HEK293 (cell line): ENCODE measurements at regions not wholly inside any gene's neighbourhood (a gene's known extent, or its start where the extent isn't known, plus 50 kb on each side); places are given as distances from the start of the nearest gene placed in this dataset.

Experiments used
- CTCF ChIA-PET: fragments of 350-600 bp; formaldehyde crosslinking; extraction: SDS; loops from one replicate; lab custom pipeline; 2021; ENCODE audit warnings: antibody characterized with exemption; lab: Yijun Ruan, JAX
- POLR2A ChIA-PET: fragments of 300-600 bp; formaldehyde crosslinking; extraction: SDS; loops from one replicate; lab custom pipeline; 2020; ENCODE audit warnings: antibody characterized with exemption, inconsistent platforms; lab: Yijun Ruan, JAX
- H3K27ac ChIP-seq: fragments of 200-500 bp; sonication (Bioruptor generic); 2 replicates; pipeline ENCODE4 v1.5.1; 2014; ENCODE audit warnings: low read depth, low read length, control low read depth, inconsistent platforms; ENCODE audit errors: extremely low read depth
- H3K36me3 ChIP-seq, 2 experiments: fragments of 200-500 bp in 1 of 2; sonication (Bioruptor generic) in 1 of 2; 1 replicate in 1 of 2; 2 replicates in 1 of 2; pipeline ENCODE4 v1.5.1; 2014 to 2017; ENCODE audit warnings: inconsistent platforms in 2 of 2, low read length in 2 of 2; ENCODE audit not compliant: control insufficient read depth in 2 of 2, insufficient read depth in 1 of 2
- H3K4me1 ChIP-seq: fragments of 200-500 bp; sonication (Bioruptor generic); 2 replicates; pipeline ENCODE4 v1.5.1; 2014; ENCODE audit warnings: mild to moderate bottlenecking, low read length, inconsistent platforms; ENCODE audit not compliant: control insufficient read depth, insufficient read depth
- H3K4me3 ChIP-seq: 2 replicates; pipeline ENCODE4 v1.5.1; 2011; ENCODE audit warnings: low read depth, mild to moderate bottlenecking, control low read depth, low read length, moderate library complexity
- H3K9me3 ChIP-seq: fragments of 200-500 bp; sonication (Bioruptor generic); 2 replicates; pipeline ENCODE4 v1.5.1; 2014; ENCODE audit warnings: low read depth, low read length, inconsistent platforms; ENCODE audit not compliant: control insufficient read depth, insufficient read depth
- ATF2 ChIP-seq: fragments of 450-650 bp; formaldehyde crosslinking; IDR thresholded peaks from 2 replicates; pipeline ENCODE4 v1.5.1; 2016; ENCODE audit warnings: missing biosample characterization, missing genetic modification characterization, low read depth
- MYNN ChIP-seq: fragments of 450-650 bp; formaldehyde crosslinking; IDR thresholded peaks from 2 replicates; pipeline ENCODE4 v1.5.1; 2016; ENCODE audit warnings: missing biosample characterization, missing genetic modification characterization, borderline replicate concordance
- PRDM10 ChIP-seq: fragments of 450-650 bp; formaldehyde crosslinking; IDR thresholded peaks from 2 replicates; pipeline ENCODE4 v1.5.1; 2016; ENCODE audit warnings: missing biosample characterization, missing genetic modification characterization
- ZBTB1 ChIP-seq: fragments of 450-650 bp; formaldehyde crosslinking; IDR thresholded peaks from 2 replicates; pipeline ENCODE4 v1.5.1; 2016; ENCODE audit warnings: missing biosample characterization, missing genetic modification characterization
- ZBTB17 ChIP-seq: fragments of 450-650 bp; formaldehyde crosslinking; IDR thresholded peaks from 2 replicates; pipeline ENCODE4 v1.5.1; 2016; ENCODE audit warnings: missing biosample characterization, missing genetic modification characterization
- ZBTB20 ChIP-seq: fragments of 450-650 bp; formaldehyde crosslinking; IDR thresholded peaks from 2 replicates; pipeline ENCODE4 v1.5.1; 2016; ENCODE audit warnings: missing biosample characterization, missing genetic modification characterization
- ZBTB21 ChIP-seq: fragments of 450-650 bp; formaldehyde crosslinking; IDR thresholded peaks from 2 replicates; pipeline ENCODE4 v1.5.1; 2017; ENCODE audit warnings: missing biosample characterization, missing genetic modification characterization
- ZBTB6 ChIP-seq: fragments of 450-650 bp; formaldehyde crosslinking; IDR thresholded peaks from 2 replicates; pipeline ENCODE4 v1.5.1; 2017; ENCODE audit warnings: missing biosample characterization, missing genetic modification characterization
- ZEB2 ChIP-seq: fragments of 450-650 bp; formaldehyde crosslinking; IDR thresholded peaks from 2 replicates; pipeline ENCODE4 v1.5.1; 2016; ENCODE audit warnings: missing biosample characterization, missing genetic modification characterization
- ZIC2 ChIP-seq: fragments of 450-650 bp; formaldehyde crosslinking; IDR thresholded peaks from 2 replicates; pipeline ENCODE4 v1.5.1; 2016; ENCODE audit warnings: missing biosample characterization, missing genetic modification characterization
- ZNF133 ChIP-seq: fragments of 450-650 bp; formaldehyde crosslinking; IDR thresholded peaks from 2 replicates; pipeline ENCODE4 v1.5.1; 2016; ENCODE audit warnings: missing biosample characterization, missing genetic modification characterization
- ZNF175 ChIP-seq: fragments of 450-650 bp; formaldehyde crosslinking; IDR thresholded peaks from 2 replicates; pipeline ENCODE4 v1.5.1; 2016; ENCODE audit warnings: missing biosample characterization, missing genetic modification characterization
- ZNF248 ChIP-seq: fragments of 450-650 bp; formaldehyde crosslinking; IDR thresholded peaks from 2 replicates; pipeline ENCODE4 v1.5.1; 2017; ENCODE audit warnings: missing biosample characterization, missing genetic modification characterization
- ZNF350 ChIP-seq: fragments of 450-650 bp; formaldehyde crosslinking; IDR thresholded peaks from 2 replicates; pipeline ENCODE4 v1.5.0; 2017; ENCODE audit warnings: missing biosample characterization, mild to moderate bottlenecking, missing genetic modification characterization
- ZNF391 ChIP-seq: fragments of 450-650 bp; formaldehyde crosslinking; IDR thresholded peaks from 2 replicates; pipeline ENCODE4 v1.5.1; 2016; ENCODE audit warnings: low read depth, missing biosample characterization, missing genetic modification characterization, borderline replicate concordance
- ZNF518A ChIP-seq: fragments of 450-650 bp; formaldehyde crosslinking; conservative IDR thresholded peaks from 2 replicates; pipeline ENCODE4 v1.5.1; 2016; ENCODE audit warnings: low read depth, missing biosample characterization, missing genetic modification characterization
- ZNF530 ChIP-seq: fragments of 450-650 bp; formaldehyde crosslinking; IDR thresholded peaks from 2 replicates; pipeline ENCODE4 v1.5.1; 2016; ENCODE audit warnings: low read depth, missing biosample characterization, missing genetic modification characterization
- ZNF549 ChIP-seq: fragments of 450-650 bp; IDR thresholded peaks from 2 replicates; pipeline ENCODE4 v1.5.1; 2018; ENCODE audit warnings: missing biosample characterization, missing genetic modification characterization, mild to moderate bottlenecking, inconsistent platforms, moderate library complexity
- ZNF610 ChIP-seq: fragments of 450-650 bp; formaldehyde crosslinking; IDR thresholded peaks from 2 replicates; pipeline ENCODE4 v1.5.1; 2016; ENCODE audit warnings: missing biosample characterization, missing genetic modification characterization, borderline replicate concordance
- ZNF692 ChIP-seq: fragments of 450-650 bp; formaldehyde crosslinking; IDR thresholded peaks from 2 replicates; pipeline ENCODE4 v1.5.1; 2016; ENCODE audit warnings: missing biosample characterization, missing genetic modification characterization
- ZSCAN16 ChIP-seq: fragments of 450-650 bp; formaldehyde crosslinking; IDR thresholded peaks from 2 replicates; pipeline ENCODE4 v1.5.1; 2016; ENCODE audit warnings: missing biosample characterization, missing genetic modification characterization

- no peaks in the 10 kb centered on the region for H3K4me1 ChIP-seq
- CTCF ChIA-PET = no interaction called here
- TF ChIP-seq ZNF133 (no peak), ZBTB21 (tag by site-specific recombination) (no peak), ZNF175 (tag by site-specific recombination) (no peak), ZNF391 (tag by site-specific recombination) (no peak), ZNF248 (no peak), MYNN (tag by site-specific recombination) (no peak), ZNF549 (tag by site-specific recombination) (no peak), ATF2 (tag by site-specific recombination) (no peak), ZIC2 (tag by site-specific recombination) (no peak), PRDM10 (tag by site-specific recombination) (no peak)
- no peaks in the 10 kb centered on the region for H3K9me3 ChIP-seq
- POLR2A ChIA-PET = no interaction called here
- H3K27ac ChIP-seq = no peak overlapping the region
- H3K4me3 ChIP-seq = no peak overlapping the region
- H3K36me3 ChIP-seq = no peaks in the 10 kb centered on the region
These were observed 76.7 kb upstream of the RAPGEF4 start for GRCh38 chr2:172658945-172659344.

- H3K27ac ChIP-seq = no peak overlapping the region
- CTCF ChIA-PET = interaction anchor here (0.6 to 0.8 kb wide), 2 partner anchors 11 to 69 kb away, joined by 3 read pairs; no protein-coding TSS in a partner anchor
- POLR2A ChIA-PET = no interaction called here
- no peaks in the 10 kb centered on the region for H3K4me1 ChIP-seq
- H3K9me3 ChIP-seq = no peaks in the 10 kb centered on the region
- H3K36me3 ChIP-seq = no peaks in the 10 kb centered on the region
- H3K4me3 ChIP-seq = no peak overlapping the region
- TF ChIP-seq ZNF692 (no peak), ZBTB6 (tag by site-specific recombination) (no peak), ZSCAN16 (tag by site-specific recombination) (no peak), ZEB2 (tag by site-specific recombination) (no peak), ZNF610 (tag by site-specific recombination) (no peak), ATF2 (tag by site-specific recombination) (no peak), ZNF530 (tag by site-specific recombination) (no peak), ZNF350 (tag by site-specific recombination) (no peak), ZNF518A (tag by site-specific recombination) (no peak), ZBTB17 (tag by site-specific recombination) (no peak), ZBTB1 (no peak), ZBTB20 (no peak)
These were observed 73.5 kb upstream of the RAPGEF4 start for GRCh38 chr2:172662099-172662498.
